LNCaP clone FGC (cell line): ENCODE measurements at regions not wholly inside any gene's neighbourhood (a gene's known extent, or its start where the extent isn't known, plus 50 kb on each side); places are given as distances from the start of the nearest gene placed in this dataset.

Source experiments
- DNase-seq: peaks from one replicate; pipeline ENCODE4 v3.0.0-alpha.2; 2011; ENCODE audit warnings: low read depth
- H3K4me3 ChIP-seq: 2 replicates; pipeline ENCODE4 v1.5.1; 2011; ENCODE audit warnings: mild to moderate bottlenecking, low read depth, low read length, control low read depth
- CTCF ChIP-seq: IDR thresholded peaks from 2 replicates; pipeline ENCODE4 v1.5.1; 2012; ENCODE audit warnings: mild to moderate bottlenecking; ENCODE audit not compliant: control insufficient read depth, insufficient read depth; ENCODE audit errors: extremely low read depth

DNA sequence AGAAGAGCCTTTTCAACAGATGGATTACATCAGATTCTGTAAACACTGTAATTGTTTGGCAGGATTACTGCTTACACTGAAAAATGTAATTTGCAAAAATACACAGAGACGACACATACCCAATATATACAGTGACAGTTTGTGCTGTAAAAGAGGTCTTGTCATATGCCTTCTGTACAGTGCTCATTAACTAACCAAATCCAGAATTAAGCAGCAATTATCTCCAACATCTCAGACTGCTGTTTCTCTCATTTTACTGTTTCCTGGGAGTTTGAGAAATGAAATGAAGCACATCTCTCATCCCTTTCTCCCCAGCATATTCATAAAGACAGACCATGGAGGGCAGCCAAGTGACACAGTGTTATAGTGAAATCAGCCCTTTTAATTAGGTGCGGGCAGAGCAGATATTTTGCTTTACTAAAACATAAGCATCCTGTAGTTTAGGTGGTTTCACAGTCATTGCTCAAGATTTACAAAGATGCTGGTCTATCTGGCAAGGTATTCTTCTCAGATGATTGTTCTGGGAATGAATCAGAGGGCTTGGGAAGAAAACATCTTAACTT, 618.4 kb upstream of the USP24 start:
- TF ChIP-seq CTCF, result no peak
- H3K4me3 ChIP-seq, result no peak overlapping the region
- DNase-seq, result no peak

DNA sequence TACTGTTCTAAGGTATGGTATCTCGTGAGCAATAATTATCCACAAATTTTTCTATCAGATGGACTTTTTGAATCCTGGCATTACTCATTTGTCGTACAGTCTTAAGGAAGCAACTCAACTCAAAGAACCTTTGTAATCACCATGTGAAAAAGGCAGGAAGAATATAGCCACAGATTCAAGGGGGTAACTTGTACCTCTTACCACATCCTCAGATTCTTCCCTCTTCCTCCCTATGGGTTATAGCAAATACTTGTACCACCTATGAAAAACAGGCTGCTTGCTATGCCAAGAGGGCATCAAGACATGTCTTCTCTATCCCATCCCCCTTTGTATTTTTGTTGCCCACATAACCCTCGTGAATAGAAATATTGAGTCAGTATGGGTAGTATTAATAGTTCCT, 616.6 kb upstream of the USP24 start:
- no peak overlapping the region for H3K4me3 ChIP-seq
- no peak for DNase-seq
- no peak for TF ChIP-seq CTCF

DNA sequence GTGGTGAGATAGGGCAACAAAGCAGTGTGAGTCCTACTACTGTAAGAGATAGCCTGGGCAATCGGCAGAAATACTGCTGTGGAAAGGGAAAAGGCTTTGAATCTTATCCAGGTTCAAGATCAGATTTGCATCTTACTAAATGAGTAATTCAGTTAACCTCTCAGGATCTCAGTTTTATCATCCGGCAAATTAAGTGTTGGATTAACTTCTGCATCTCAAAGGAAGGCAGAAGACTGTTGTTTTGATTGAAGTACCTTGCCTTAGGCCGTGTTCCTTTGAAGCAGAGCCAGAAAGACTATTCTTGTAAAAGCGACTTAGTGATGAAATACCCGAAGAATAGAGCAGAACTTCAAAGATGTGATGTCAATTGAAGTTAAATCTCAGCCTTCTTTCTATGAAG, 612.9 kb upstream of the USP24 start:
- H3K4me3 ChIP-seq, result no peak overlapping the region
- no peak for DNase-seq
- TF ChIP-seq CTCF, result no peak

DNA sequence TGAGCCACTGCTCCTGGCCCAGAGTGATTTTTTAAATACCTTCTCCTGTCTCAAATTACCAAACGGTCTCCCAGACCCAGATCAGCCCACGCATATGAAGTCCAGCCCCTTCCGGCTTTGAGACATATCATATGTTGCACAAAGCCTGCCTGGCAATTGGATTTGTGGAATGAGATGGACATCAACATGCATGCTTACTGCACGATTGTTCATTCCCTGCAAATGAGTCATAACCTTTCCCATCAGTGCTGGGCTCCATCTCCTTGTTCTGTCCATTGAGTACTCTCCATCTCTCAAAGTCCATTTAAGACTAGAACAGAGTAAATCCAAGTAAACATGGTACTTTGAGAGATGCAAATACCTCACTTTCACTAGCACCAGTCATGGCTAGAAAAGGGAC, 612.2 kb upstream of the USP24 start:
- TF ChIP-seq CTCF, result no peak
- no peak for DNase-seq
- no peak overlapping the region for H3K4me3 ChIP-seq

DNA sequence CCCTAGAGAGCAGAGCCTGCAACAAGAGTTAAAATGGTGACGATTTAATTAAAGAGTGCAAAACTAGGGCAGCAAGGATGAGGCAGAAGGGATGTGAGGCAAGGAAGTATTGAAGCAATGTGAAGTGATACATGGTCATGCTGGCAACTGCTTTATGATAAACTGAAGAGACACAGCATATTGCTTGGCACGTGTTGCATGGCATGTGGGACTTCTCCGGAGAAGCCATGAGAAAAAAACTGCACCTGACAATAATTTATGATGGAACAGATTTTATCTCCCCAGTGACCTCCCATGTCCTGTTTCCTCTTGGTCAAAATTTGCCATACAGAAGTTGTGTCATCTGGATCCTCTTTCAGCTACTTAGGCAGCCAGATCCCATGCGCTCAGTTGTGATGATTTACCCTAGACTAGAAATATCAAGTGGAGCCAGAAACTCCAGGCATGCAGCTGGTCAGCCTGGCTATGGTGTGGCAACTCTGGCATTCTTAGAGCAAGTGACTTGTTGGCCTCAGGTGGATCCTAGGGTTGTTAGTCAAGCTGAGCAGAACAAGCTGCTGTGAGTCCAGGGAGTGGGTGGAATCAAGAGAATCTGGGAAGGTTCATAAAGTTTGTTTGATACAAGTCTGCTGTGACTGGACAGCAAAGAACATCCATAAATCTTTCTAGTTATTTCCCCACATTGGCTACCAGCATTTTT, 611.4 kb upstream of the USP24 start:
- no peak for TF ChIP-seq CTCF
- no peak overlapping the region for H3K4me3 ChIP-seq
- no peak for DNase-seq

DNA sequence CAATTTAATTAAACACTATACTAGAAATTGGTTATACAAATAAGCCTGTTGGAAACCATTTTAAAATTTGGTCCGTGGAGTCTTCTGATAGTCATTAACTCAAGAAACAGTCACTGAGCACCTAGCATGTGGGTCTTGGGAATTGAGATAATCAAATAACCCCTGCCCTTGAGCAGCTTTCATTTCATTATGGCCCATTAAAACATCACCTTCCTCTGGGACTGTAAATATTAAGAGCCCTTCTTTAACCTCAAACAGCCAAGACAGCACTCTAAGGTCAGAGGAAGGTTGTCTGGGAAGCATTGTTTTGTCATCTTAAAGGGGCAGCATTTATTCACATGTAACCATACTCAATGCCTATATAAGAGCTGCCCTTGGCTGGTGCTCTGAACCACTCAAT, 610.3 kb upstream of the USP24 start:
- DNase-seq, result no peak
- no peak for TF ChIP-seq CTCF
- H3K4me3 ChIP-seq, result no peak overlapping the region

DNA sequence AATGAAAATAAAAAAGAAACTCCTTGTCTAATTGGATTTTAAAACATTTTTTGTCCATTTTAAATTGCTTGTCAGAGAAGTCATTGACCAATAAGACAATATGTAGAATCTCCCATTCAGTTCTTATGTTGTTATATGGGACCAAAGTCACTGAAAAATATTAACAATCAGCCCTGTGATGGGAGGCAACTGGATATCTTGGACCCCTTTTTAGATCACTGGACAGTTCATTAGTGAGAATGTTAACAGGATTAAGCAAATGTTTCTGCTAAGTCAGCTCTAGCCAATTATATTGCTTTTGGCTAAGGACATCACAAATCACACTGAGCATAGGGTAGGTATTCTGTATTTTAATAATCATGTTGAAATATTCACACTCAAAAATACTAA, 609.1 kb upstream of the USP24 start:
- no peak for TF ChIP-seq CTCF
- no peak for DNase-seq
- no peak overlapping the region for H3K4me3 ChIP-seq
